ENCODE measurements at regions not wholly inside any gene's neighbourhood (a gene's known extent, or its start where the extent isn't known, plus 50 kb on each side); places are given as distances from the start of the nearest gene placed in this dataset.

GRCh38 chr13:21297914-21298831, 121.7 kb downstream of the MRPL57 start (continued):
- TF ChIP-seq ZFP91 (CRISPR knock-in tag; IDR thresholded peaks at IDR 0.05; ENCODE audit: borderline replicate concordance) (peak; percentile 88), FOXK1 (CRISPR knock-in tag; IDR thresholded peaks at IDR 0.05; ENCODE audit: borderline replicate concordance, low read depth) (peak; percentile 93; the same call in 1 of the 2 replicates), ZFP62 (CRISPR knock-in tag; IDR thresholded peaks at IDR 0.05) (no peak), MXI1 (IDR thresholded peaks at IDR 0.05; ENCODE audit: borderline replicate concordance, low read depth, low read length) (peak; percentile 95; the same call in 2 of the 3 replicates), SMAD9 (CRISPR knock-in tag; IDR thresholded peaks at IDR 0.05) (no peak), HINFP (CRISPR knock-in tag; IDR thresholded peaks at IDR 0.05; ENCODE audit: low read depth) (peak; percentile 65; the same call in 1 of the 2 replicates), PATZ1 (CRISPR knock-in tag; IDR thresholded peaks at IDR 0.05) (peak; percentile 99), ZNF768 (CRISPR knock-in tag; IDR thresholded peaks at IDR 0.05) (no peak), CENPT (CRISPR knock-in tag; IDR thresholded peaks at IDR 0.05; ENCODE audit: low read depth) (no peak), PHF8 (CRISPR knock-in tag; IDR thresholded peaks at IDR 0.05) (peak; percentile 75), ZGPAT (CRISPR knock-in tag; IDR thresholded peaks at IDR 0.05) (peak; percentile 88; the same call in 1 of the 2 replicates), AGO1 (IDR thresholded peaks at IDR 0.05; ENCODE audit: low read depth, low read length, poor library complexity, severe bottlenecking) (no peak), BATF2 (CRISPR knock-in tag; IDR thresholded peaks at IDR 0.05) (no peak), ZKSCAN1 (IDR thresholded peaks at IDR 0.05; ENCODE audit: low read length) (no peak), FOXO1 (CRISPR knock-in tag; IDR thresholded peaks at IDR 0.05) (peak; percentile 65; the same call in 1 of the 2 replicates), GTF2F1 (IDR thresholded peaks at IDR 0.05; ENCODE audit: low read length) (no peak)
